Endothelial cell of umbilical vein (primary cell): ENCODE measurements at regions not wholly inside any gene's neighbourhood (a gene's known extent, or its start where the extent isn't known, plus 50 kb on each side); places are given as distances from the start of the nearest gene placed in this dataset.

Source experiments
- BruUV-seq: library from RNA; stranded (reverse); fragments of 400-500 nt; replicated peaks from 2 replicates; lab custom pipeline; 2021; lab: Mats Ljungman, UMichigan
- CTCF ChIA-PET: fragments of 300-600, 350-600 bp; sonication (Branson Sonifier 250); formaldehyde crosslinking; loops from one replicate; lab custom pipeline; 2021; ENCODE audit warnings: antibody characterized with exemption, inconsistent platforms; lab: Charles Lee
- POLR2A ChIA-PET: fragments of 300-600, 350-600 bp; sonication (Branson Sonifier 250); formaldehyde crosslinking; loops from one replicate; lab custom pipeline; 2021; ENCODE audit warnings: antibody characterized with exemption, inconsistent platforms; lab: Charles Lee
- DNase-seq: peaks from one replicate; pipeline ENCODE4 v3.0.0-alpha.2; 2011; ENCODE audit warnings: low read depth, low spot score
- FAIRE-seq: peaks from 2 replicates; lab custom pipeline; 2011; peaks lifted over from hg19 to GRCh38; lab: Jason Lieb, UNC
- H2AFZ ChIP-seq: 2 replicates; pipeline ENCODE4 v1.6.0; 2012; ENCODE audit warnings: low read depth, low read length, control low read depth, inconsistent platforms
- H3K27ac ChIP-seq: 2 replicates; pipeline ENCODE4 v1.5.1; 2011; ENCODE audit warnings: low read depth, mild to moderate bottlenecking, control low read depth, low read length, moderate library complexity; ENCODE audit not compliant: insufficient read depth
- H3K27me3 ChIP-seq, 2 experiments: 2 replicates each; pipeline versions ENCODE4 v1.6.0 to v1.6.1; 2011; ENCODE audit warnings: low read length in 2 of 2, mixed read lengths in 1 of 2; ENCODE audit not compliant: control insufficient read depth in 2 of 2, insufficient read depth in 2 of 2
- H3K36me3 ChIP-seq, 2 experiments: 2 replicates in 1 of 2; 3 replicates in 1 of 2; pipeline ENCODE4 v1.5.1; 2011; ENCODE audit warnings: low read length in 2 of 2, mild to moderate bottlenecking in 1 of 2, moderate library complexity in 1 of 2; ENCODE audit not compliant: control insufficient read depth in 2 of 2, insufficient read depth in 2 of 2; ENCODE audit errors: extremely low read depth in 1 of 2
- H3K4me1 ChIP-seq: 3 replicates; pipeline ENCODE4 v1.5.1; 2011; ENCODE audit warnings: mild to moderate bottlenecking, low read length; ENCODE audit not compliant: control insufficient read depth, insufficient read depth; ENCODE audit errors: extremely low read depth
- H3K4me2 ChIP-seq: 2 replicates; pipeline ENCODE4 v1.6.1; 2011; ENCODE audit warnings: low read length, control low read depth, mixed read lengths; ENCODE audit not compliant: insufficient read depth
- H3K4me3 ChIP-seq, 3 experiments: fragments of 200-600 bp in 1 of 3; sonication (generic), shearing (Covaris generic) in 1 of 3; replicated peaks in 1 of 3; 2 replicates each; pipeline ENCODE4 v1.5.1; 2011 to 2016; ENCODE audit warnings: control low read depth in 3 of 3, low read length in 3 of 3, mild to moderate bottlenecking in 2 of 3, inconsistent platforms in 1 of 3, low read depth in 1 of 3, moderate library complexity in 1 of 3; ENCODE audit not compliant: insufficient read depth in 1 of 3
- H3K79me2 ChIP-seq: 2 replicates; pipeline ENCODE4 v1.6.0; 2012; ENCODE audit warnings: low read length, inconsistent platforms; ENCODE audit not compliant: control insufficient read depth, insufficient read depth
- H3K9ac ChIP-seq: replicated peaks from 2 replicates; pipeline ENCODE3; 2011; ENCODE audit warnings: low read length, control low read depth; ENCODE audit not compliant: insufficient read depth; ENCODE audit errors: extremely low read depth
- H3K9me1 ChIP-seq: replicated peaks from 3 replicates; pipeline ENCODE4 v1.6.0; 2011; ENCODE audit warnings: mild to moderate bottlenecking, low read length; ENCODE audit not compliant: control insufficient read depth, insufficient read depth; ENCODE audit errors: extremely low read depth
- H3K9me3 ChIP-seq: replicated peaks from 2 replicates; pipeline ENCODE4 v1.5.1; 2012; ENCODE audit warnings: low read length, inconsistent platforms; ENCODE audit not compliant: control insufficient read depth, insufficient read depth
- H4K20me1 ChIP-seq: replicated peaks from 2 replicates; pipeline ENCODE3; 2011; ENCODE audit warnings: mild to moderate bottlenecking, low read length; ENCODE audit not compliant: control insufficient read depth, insufficient read depth; ENCODE audit errors: extremely low read depth
- EZH2 ChIP-seq: IDR thresholded peaks from 2 replicates; pipeline ENCODE4 v1.6.1; 2012; ENCODE audit warnings: borderline replicate concordance, low read depth, mild to moderate bottlenecking, moderate library complexity, low read length, inconsistent platforms; ENCODE audit not compliant: severe bottlenecking
- FOS ChIP-seq: IDR thresholded peaks from 2 replicates; pipeline ENCODE4 v1.6.1; 2011; ENCODE audit warnings: mild to moderate bottlenecking, low read length, moderate library complexity, borderline replicate concordance; ENCODE audit not compliant: insufficient read depth
- GATA2 ChIP-seq: IDR thresholded peaks from 2 replicates; pipeline ENCODE4 v1.7.0; 2011; ENCODE audit warnings: low read depth, mild to moderate bottlenecking, moderate library complexity, mixed read lengths, low read length; ENCODE audit not compliant: insufficient read length, insufficient read depth
- JUN ChIP-seq: IDR thresholded peaks from 2 replicates; pipeline ENCODE4 v1.6.1; 2011; ENCODE audit warnings: borderline replicate concordance, low read depth; ENCODE audit not compliant: insufficient read length, insufficient read depth
- MYC ChIP-seq: IDR thresholded peaks from one replicate; pipeline ENCODE4 v1.6.1; 2011; ENCODE audit warnings: mild to moderate bottlenecking, low read depth, low read length
- POLR2A ChIP-seq: IDR thresholded peaks from 2 replicates; pipeline ENCODE4 v1.6.1; 2012; ENCODE audit warnings: low read depth, mild to moderate bottlenecking, control low read depth, low read length
- POLR2AphosphoS5 ChIP-seq: IDR thresholded peaks from 2 replicates; pipeline ENCODE4 v1.6.1; 2012; ENCODE audit warnings: low read depth, mild to moderate bottlenecking, control low read depth, low read length, moderate library complexity; ENCODE audit not compliant: insufficient read depth
- dilution Hi-C: fragments of 300-500 bp; cut with MboI; formaldehyde crosslinking; loops from one replicate; pipeline ENCODE4 v1.15.0; 2019; ENCODE audit warnings: low sequenced_read_pairs; ENCODE audit not compliant: extremely low pct_ligation_motif_present
- intact Hi-C: fragments of 100-400 bp; cut with micrococcal nuclease; formaldehyde crosslinking; loops from one replicate; pipeline ENCODE4 v1.10.0; 2022
- TF ChIP-seq, protein P1 (sequence below): IDR thresholded peaks from 2 replicates; pipeline ENCODE4 v1.6.1; 2011; ENCODE audit not compliant: insufficient read depth, insufficient read length
- TF ChIP-seq, protein P2 (sequence below), 2 donors: IDR thresholded peaks; 1 replicate in 1 of 2; 2 replicates in 1 of 2; pipeline ENCODE4 v1.5.1; 2011; ENCODE audit warnings: low read length in 2 of 2, mild to moderate bottlenecking in 2 of 2, moderate library complexity in 2 of 2, control low read depth in 1 of 2, inconsistent platforms in 1 of 2, low read depth in 1 of 2; ENCODE audit not compliant: insufficient read depth in 1 of 2; ENCODE audit errors: extremely low read depth in 1 of 2

DNA sequence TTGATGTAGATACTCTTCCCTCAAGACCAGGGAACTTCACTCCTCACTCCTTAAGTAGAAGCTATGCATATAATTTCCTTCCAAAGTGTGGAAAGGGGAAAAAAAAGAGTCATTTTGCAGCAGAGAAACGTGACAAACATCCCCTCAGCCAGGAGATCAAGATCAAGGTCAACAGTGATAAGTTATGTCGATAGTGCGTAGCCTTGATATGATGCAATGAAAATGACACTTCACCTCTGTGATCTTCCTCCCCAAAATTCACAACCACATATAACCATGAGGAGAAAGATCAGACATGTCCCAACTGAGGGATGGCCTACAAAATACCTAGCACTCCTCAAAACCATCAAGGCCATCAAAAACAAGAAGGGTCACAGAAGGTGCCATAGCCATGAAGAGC is 160.4 kb upstream of the MYLIP start:
- POLR2A ChIA-PET, result no interaction called here
- CTCF ChIA-PET, result no interaction called here
- BruUV-seq, result no TSS peak
- Histone ChIP-seq H3K79me2 (no peaks in the 10 kb centered on the region), H3K4me2 (no peak overlapping the region), H3K27me3 (no peaks in the 10 kb centered on the region), H3K9me3 (no peaks in the 10 kb centered on the region), H3K36me3 (no peaks in the 10 kb centered on the region), H2AFZ (no peak overlapping the region), H4K20me1 (no peaks in the 10 kb centered on the region), H3K4me3 (no peak overlapping the region), H3K4me1 (no peaks in the 10 kb centered on the region), H3K9ac (no peak overlapping the region), H3K9me1 (no peaks in the 10 kb centered on the region), H3K27ac (no peak overlapping the region)
- FAIRE-seq (no peak), DNase-seq (no peak)
- intact Hi-C loops, result no loop called here
- no peak for TF ChIP-seq JUN
- TF ChIP-seq POLR2A, result no peak
- TF ChIP-seq EZH2, result no peak
- TF ChIP-seq MYC, result no peak
- TF ChIP-seq GATA2, result no peak
- TF ChIP-seq, protein P1, sequence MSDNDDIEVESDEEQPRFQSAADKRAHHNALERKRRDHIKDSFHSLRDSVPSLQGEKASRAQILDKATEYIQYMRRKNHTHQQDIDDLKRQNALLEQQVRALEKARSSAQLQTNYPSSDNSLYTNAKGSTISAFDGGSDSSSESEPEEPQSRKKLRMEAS, result no peak
- TF ChIP-seq POLR2AphosphoS5, result no peak
- TF ChIP-seq FOS, result no peak
- TF ChIP-seq, protein P2, sequence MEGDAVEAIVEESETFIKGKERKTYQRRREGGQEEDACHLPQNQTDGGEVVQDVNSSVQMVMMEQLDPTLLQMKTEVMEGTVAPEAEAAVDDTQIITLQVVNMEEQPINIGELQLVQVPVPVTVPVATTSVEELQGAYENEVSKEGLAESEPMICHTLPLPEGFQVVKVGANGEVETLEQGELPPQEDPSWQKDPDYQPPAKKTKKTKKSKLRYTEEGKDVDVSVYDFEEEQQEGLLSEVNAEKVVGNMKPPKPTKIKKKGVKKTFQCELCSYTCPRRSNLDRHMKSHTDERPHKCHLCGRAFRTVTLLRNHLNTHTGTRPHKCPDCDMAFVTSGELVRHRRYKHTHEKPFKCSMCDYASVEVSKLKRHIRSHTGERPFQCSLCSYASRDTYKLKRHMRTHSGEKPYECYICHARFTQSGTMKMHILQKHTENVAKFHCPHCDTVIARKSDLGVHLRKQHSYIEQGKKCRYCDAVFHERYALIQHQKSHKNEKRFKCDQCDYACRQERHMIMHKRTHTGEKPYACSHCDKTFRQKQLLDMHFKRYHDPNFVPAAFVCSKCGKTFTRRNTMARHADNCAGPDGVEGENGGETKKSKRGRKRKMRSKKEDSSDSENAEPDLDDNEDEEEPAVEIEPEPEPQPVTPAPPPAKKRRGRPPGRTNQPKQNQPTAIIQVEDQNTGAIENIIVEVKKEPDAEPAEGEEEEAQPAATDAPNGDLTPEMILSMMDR (IDR thresholded peaks at IDR 0.05; ENCODE audit: extremely low read depth in 1 of 2, insufficient read depth in 1 of 2, low read depth in 1 of 2, low read length in 2 of 2), result no peak
- dilution Hi-C loops, result no loop called here
